Sigmoid colon (tissue), 6 donors: ENCODE measurements at regions not wholly inside any gene's neighbourhood (a gene's known extent, or its start where the extent isn't known, plus 50 kb on each side); places are given as distances from the start of the nearest gene placed in this dataset.

ENCODE experiments used
- DNase-seq: peaks from one replicate; pipeline ENCODE4 v3.0.0-alpha.2; 2019
- H3K27ac ChIP-seq, 4 donors: fragments of 200-600 bp; sonication (generic); one replicate each; pipeline ENCODE4 v1.5.1; 2016 to 2019; ENCODE audit warnings: mild to moderate bottlenecking in 1 of 4
- H3K27me3 ChIP-seq, 3 donors: fragments of 200-600 bp; sonication (generic); one replicate each; pipeline ENCODE4 v1.5.1; 2019; ENCODE audit warnings: mild to moderate bottlenecking in 1 of 3
- H3K36me3 ChIP-seq, 4 donors: fragments of 200-600 bp; sonication (generic); one replicate each; pipeline ENCODE4 v1.5.1; 2016 to 2019
- H3K4me1 ChIP-seq, 4 donors: fragments of 200-600 bp; sonication (generic); one replicate each; pipeline ENCODE4 v1.5.1; 2017 to 2019
- H3K4me3 ChIP-seq, 4 donors: fragments of 200-600 bp; sonication (generic); one replicate each; pipeline ENCODE4 v1.5.1; 2017 to 2019; ENCODE audit warnings: mild to moderate bottlenecking in 2 of 4, moderate library complexity in 1 of 4
- H3K9me3 ChIP-seq, 4 donors: fragments of 200-600 bp in 3 of 4; sonication (generic) in 3 of 4; one replicate each; pipeline versions ENCODE4 v1.5.1 to v1.6.1; 2013 to 2019
- EP300 ChIP-seq, 4 donors: sonication (generic); formaldehyde crosslinking; IDR thresholded peaks; one replicate each; pipeline ENCODE4 v1.6.1; 2017; ENCODE audit warnings: antibody characterized with exemption in 4 of 4
- POLR2A ChIP-seq, 2 donors: fragments of 450-650 bp; IDR thresholded peaks; one replicate each; pipeline ENCODE4 v1.6.1; 2016; ENCODE audit warnings: antibody characterized with exemption in 2 of 2, mild to moderate bottlenecking in 2 of 2, moderate library complexity in 2 of 2
- POLR2AphosphoS5 ChIP-seq, 4 donors: sonication (generic); formaldehyde crosslinking; IDR thresholded peaks; one replicate each; pipeline ENCODE4 v1.6.1; 2017; ENCODE audit warnings: antibody characterized with exemption in 4 of 4
- WGBS, 2 donors: extraction: QIAGEN DNeasy Blood & Tissue Kit; methylation state at CpG; one replicate each; pipeline ENCODE4 v1.1.7; 2013; 5-methylcytosine and 5-hydroxymethylcytosine counted together
- intact Hi-C: fragments of 100-400 bp; cut with DNase I; formaldehyde crosslinking; loops from one replicate; pipeline ENCODE4 v1.15.1; 2023
- TF ChIP-seq, protein P1 (sequence below), 4 experiments: fragments of 450-650 bp in 3 of 4; fragments of 200-600 bp in 1 of 4; IDR thresholded peaks; one replicate each; pipeline ENCODE4 v1.5.1; 2016 to 2019; ENCODE audit warnings: antibody characterized with exemption in 4 of 4, mild to moderate bottlenecking in 3 of 4, moderate library complexity in 2 of 4
- donor health status: healthy with polysubstance abuse.
- donor health status: healthy.

DNA sequence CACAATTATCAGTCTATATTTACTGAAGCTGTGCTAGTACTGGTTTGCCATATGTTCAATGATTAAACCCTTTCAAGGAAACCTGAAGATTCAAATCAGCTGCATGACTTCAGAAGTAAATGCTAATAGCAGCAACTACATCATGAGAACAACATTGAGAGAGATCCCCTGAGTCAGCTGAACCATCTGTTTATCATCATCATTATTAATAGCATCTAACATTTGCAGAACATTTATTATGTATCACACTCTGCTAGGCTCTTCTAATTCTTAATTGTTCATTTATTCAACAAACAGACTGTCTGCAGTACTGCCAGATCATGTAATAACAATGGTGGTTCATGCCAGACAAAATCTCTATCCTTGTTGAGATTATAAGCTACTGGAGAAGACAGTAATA is 157.4 kb downstream of the KLHL28 start:
- Histone ChIP-seq H3K4me3 (no peak overlapping the region), H3K9me3 (no peaks in the 10 kb centered on the region), H3K27ac (no peak overlapping the region), H3K4me1 (no peaks in the 10 kb centered on the region), H3K27me3 (no peaks in the 10 kb centered on the region), H3K36me3 (no peaks in the 10 kb centered on the region)
- TF ChIP-seq, protein P1, sequence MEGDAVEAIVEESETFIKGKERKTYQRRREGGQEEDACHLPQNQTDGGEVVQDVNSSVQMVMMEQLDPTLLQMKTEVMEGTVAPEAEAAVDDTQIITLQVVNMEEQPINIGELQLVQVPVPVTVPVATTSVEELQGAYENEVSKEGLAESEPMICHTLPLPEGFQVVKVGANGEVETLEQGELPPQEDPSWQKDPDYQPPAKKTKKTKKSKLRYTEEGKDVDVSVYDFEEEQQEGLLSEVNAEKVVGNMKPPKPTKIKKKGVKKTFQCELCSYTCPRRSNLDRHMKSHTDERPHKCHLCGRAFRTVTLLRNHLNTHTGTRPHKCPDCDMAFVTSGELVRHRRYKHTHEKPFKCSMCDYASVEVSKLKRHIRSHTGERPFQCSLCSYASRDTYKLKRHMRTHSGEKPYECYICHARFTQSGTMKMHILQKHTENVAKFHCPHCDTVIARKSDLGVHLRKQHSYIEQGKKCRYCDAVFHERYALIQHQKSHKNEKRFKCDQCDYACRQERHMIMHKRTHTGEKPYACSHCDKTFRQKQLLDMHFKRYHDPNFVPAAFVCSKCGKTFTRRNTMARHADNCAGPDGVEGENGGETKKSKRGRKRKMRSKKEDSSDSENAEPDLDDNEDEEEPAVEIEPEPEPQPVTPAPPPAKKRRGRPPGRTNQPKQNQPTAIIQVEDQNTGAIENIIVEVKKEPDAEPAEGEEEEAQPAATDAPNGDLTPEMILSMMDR (IDR thresholded peaks at IDR 0.05): no peak
- no peak for TF ChIP-seq EP300 (IDR thresholded peaks at IDR 0.05)
- intact Hi-C loops: no loop called here
- DNase-seq: no peak

DNA sequence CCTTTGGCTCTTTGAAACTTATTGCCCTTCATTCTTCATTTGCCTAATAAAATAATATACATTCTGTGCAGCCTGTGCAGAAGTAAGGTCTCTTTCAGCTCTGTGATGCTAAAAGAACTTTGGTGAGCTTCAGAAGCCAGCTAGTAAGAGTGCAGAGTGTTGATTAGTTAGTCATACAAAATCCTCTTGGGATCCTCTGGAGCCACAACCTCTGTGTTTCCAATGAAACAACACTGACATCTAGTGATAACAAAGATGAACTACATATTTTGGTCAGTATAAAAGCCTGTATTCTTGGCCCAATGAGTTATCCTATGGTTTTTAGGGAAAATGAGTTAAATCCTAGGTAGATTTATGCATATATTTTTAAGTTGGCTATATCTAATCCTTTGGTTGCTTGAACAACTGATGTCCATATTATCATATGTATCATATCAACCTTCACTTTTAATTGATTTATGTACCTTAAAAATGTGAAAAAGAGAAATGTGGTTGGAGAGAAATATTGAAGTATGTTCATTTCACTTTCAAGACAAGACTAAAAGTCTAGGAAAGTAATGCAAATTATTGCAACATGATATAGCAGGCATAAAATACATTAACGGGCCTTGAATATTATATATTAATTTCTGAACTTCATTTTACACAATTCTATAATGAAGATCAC is 158.4 kb downstream of the KLHL28 start:
- no peak for DNase-seq
- intact Hi-C loops: no loop called here
- no peaks in the 10 kb centered on the region for H3K27me3 ChIP-seq
- H3K36me3 ChIP-seq: no peaks in the 10 kb centered on the region
- no peak overlapping the region for H3K4me3 ChIP-seq
- H3K27ac ChIP-seq: no peak overlapping the region
- H3K4me1 ChIP-seq: no peaks in the 10 kb centered on the region
- WGBS, 2 donors: 69% methylated on average over 1 of the region's 1 CpG
- no peak for TF ChIP-seq EP300 (IDR thresholded peaks at IDR 0.05)
- TF ChIP-seq, protein P1 (IDR thresholded peaks at IDR 0.05): peak; percentile 37 to 75 (median 50)
- no peak for TF ChIP-seq POLR2A (IDR thresholded peaks at IDR 0.05)
- TF ChIP-seq POLR2AphosphoS5 (IDR thresholded peaks at IDR 0.05): no peak
- no peaks in the 10 kb centered on the region for H3K9me3 ChIP-seq

DNA sequence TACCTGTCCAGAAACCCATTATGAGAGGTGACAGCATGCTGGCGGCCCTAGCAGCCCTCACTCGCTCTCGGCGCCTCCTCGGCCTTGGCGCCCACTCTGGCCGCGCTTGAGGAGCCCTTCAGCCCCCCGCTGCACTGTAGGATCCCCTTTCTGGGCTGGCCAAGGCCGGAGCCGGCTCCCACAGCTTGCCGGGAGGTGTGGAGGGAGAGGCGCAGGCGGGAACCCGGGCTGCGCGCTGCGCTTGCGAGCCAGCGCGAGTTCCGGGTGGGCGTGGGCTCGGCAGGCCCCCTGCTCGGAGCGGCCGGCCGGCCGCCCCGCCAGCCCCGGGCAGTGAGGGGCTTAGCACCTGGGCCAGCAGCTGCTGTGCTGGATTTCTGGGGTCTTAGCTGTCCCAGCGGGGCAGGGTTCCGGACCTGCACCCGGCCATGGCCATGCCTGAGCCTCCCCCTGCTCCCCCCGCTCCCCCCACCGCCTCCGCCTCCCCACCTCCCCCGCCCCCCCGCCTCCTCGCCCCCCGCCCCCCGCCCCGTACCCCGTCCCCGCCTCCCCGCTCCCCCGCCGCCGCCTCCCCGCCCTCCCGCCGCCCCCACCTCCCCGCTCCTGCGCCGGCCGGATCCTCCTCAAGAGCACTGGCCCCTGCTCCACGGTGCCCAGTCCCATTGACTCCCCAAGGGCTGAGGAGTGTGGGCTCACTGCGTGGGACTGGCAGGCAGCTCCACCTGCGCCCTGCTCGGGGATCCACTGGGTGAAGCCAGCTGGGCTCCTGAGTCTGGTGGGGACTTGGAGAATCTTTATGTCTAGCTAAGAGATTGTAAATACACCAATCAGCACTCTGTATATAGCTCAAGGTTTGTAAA is 163.1 kb downstream of the KLHL28 start:
- H3K4me1 ChIP-seq: no peaks in the 10 kb centered on the region
- TF ChIP-seq, protein P1 (IDR thresholded peaks at IDR 0.05): no peak
- TF ChIP-seq EP300 (IDR thresholded peaks at IDR 0.05): no peak
- TF ChIP-seq POLR2A (IDR thresholded peaks at IDR 0.05): no peak
- no peak for TF ChIP-seq POLR2AphosphoS5 (IDR thresholded peaks at IDR 0.05)
- no peaks in the 10 kb centered on the region for H3K36me3 ChIP-seq
- no peak overlapping the region for H3K27ac ChIP-seq
- WGBS, 2 donors: 79 to 85% methylated on average over 53 to 54 of the region's 60 CpGs
- H3K27me3 ChIP-seq: no peaks in the 10 kb centered on the region
- intact Hi-C loops: no loop called here
- H3K4me3 ChIP-seq: peak overlapping the region in 2 of 4 donors; percentile 4 to 9
- no peaks in the 10 kb centered on the region for H3K9me3 ChIP-seq
- DNase-seq: no peak

DNA sequence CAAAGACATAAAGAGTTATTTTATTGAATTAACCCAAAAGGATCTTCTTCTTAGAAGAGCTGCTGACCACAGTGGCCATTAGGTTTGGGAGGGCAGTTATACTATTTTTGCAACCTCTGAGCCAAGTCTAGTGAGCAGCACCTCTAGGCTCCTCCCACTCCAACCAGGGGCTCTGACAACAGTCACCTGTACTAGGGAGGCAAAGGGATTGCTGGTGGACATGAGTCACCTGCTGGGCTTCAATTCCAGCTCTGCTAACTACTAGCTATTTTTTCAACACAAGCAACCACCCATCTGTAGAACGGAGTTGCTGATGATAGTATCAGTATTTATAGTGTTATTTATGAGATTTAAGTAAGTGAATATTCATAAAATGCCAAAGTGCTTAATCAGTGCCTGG is 166.0 kb downstream of the KLHL28 start:
- no peak for DNase-seq

More for the DNA sequence above, 166.0 kb downstream of the KLHL28 start:
- WGBS, 2 donors: 54 to 70% methylated on average over 1 of the region's 1 CpG
- Histone ChIP-seq H3K9me3 (no peaks in the 10 kb centered on the region), H3K36me3 (no peaks in the 10 kb centered on the region), H3K27ac (no peak overlapping the region), H3K4me3 (no peak overlapping the region), H3K27me3 (no peaks in the 10 kb centered on the region), H3K4me1 (no peaks in the 10 kb centered on the region)
- intact Hi-C loops: no loop called here
- TF ChIP-seq POLR2AphosphoS5 (IDR thresholded peaks at IDR 0.05) (no peak), POLR2A (IDR thresholded peaks at IDR 0.05) (no peak), EP300 (IDR thresholded peaks at IDR 0.05) (no peak)
- TF ChIP-seq, protein P1 (IDR thresholded peaks at IDR 0.05): no peak
